HUDEP-2 (cell line): ENCODE measurements at regions not wholly inside any gene's neighbourhood (a gene's known extent, or its start where the extent isn't known, plus 50 kb on each side); places are given as distances from the start of the nearest gene placed in this dataset.
A peak's percentile ranks its signal among the peaks of the same experiment; 100 is the strongest.
"Not testable (repeated sequence)": the region's sequence is repeated elsewhere in the genome, so short reads cannot be mapped to it uniquely, and the experiment has no call there.

Experiments used
- DNase-seq, 76 experiments: peaks; one replicate each; lab custom pipeline; 2025; ENCODE audit not compliant: unreplicated experiment in 76 of 76; lab: John Stamatoyannopoulos, UW

DNA sequence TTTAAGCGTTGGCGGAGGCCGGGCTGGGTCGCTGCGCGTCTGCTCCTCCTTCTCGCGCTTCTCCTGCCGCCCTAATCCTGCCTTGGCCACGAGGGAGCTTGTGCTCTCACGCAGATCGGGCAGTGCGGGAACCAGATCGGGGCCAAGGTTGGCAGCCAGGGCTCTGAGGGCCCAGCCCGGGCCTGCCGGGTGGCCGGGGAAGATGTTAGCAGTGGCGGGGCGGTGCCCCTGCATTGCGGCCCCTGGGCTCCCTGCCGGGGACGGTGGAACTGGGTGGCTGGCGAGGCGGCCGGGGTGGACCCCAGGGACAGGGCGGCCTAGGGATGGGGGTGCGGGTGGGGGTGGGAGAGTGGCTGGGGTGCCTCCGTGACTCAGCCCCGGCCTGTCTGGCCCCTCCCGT lies 297.4 kb downstream of the CACNA1B start:
- DNase-seq = not testable (repeated sequence)

- DNase-seq = not testable (repeated sequence)
Observed at GRCh38 chr9:138175354-138175753, 297.8 kb downstream of the CACNA1B start.

- not testable (repeated sequence) for DNase-seq
Observed at GRCh38 chr9:138177091-138177490, 299.5 kb downstream of the CACNA1B start.

- not testable (repeated sequence) for DNase-seq
Observed at GRCh38 chr9:138179003-138179402, 301.4 kb downstream of the CACNA1B start.

DNA sequence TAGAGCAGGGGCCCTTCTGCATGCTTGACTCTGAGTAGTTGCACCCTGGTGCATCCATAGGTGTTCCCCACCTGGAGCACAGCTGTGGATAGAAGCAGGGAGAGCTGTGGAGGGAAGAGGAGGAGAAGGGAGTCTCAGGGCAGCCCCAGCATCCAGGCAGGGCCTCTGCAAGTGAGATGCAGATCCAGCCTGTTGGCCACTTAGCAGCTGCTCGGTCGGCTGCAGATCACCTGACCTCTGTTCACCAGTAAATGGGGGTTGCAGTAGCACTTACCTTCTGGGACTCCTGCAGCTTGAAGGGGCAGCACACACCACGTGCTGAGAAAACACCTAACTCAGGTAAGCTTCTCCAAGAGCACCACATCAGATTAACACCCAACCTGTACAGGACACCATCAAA lies 302.1 kb downstream of the CACNA1B start:
- DNase-seq = not testable (repeated sequence)

DNA sequence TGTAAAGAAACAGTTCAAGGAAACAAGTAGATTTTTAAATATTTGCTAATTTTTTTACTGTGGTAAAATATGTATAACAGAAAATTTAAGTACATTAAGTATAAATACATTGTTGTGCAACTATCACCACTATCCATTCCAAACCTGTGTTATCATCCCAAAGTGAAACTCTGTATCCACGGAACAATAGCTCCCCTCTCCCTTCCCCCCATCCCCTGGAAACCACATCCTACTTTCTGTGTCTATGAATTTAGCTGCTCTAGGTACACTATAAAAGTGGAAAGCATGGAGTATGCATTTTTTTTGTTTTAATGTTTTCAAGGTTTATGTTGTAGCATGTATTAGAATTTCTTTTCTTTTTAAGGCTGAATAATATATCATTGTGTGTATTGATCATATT lies 304.4 kb downstream of the CACNA1B start:
- not testable (repeated sequence) for DNase-seq

DNA sequence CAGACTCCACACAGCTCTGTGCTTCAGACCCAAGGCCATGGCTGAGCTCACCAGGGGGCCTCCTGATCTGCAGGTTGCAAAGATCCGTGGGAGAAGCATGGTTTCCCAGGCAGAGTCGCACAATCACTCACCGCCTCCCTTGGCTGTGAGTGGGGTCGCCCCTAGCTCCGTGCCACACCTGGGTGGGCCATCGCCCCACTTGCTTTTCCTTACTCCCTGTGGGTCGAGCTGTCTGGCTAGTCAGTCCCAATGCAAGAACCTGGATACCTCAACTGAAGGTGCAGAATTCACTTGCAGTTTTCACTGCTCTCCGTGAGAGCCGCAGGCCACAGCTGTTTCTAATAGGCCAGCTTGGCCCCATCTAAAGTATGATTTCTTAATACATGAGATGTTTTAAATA lies 319.6 kb downstream of the CACNA1B start:
- not testable (repeated sequence) for DNase-seq

DNA sequence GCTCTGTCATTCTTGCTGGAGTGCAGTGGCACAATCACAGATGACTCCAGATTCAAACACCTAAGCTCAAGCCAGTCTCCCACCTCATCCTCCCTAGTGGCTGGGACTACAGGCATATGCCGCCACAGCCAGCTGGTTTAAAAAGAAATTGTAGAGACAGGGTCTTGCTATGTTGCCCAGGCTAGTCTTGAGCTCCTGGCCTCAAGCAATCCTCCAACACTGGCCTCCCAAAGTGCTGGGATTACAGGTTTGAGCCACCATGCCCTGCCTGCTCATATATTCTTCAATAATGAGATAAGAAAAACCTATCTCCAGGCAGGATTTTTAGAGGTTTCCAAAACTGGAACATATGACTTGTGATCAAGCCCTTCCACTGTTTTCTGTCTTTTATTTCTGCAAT lies 321.4 kb downstream of the CACNA1B start:
- DNase-seq = not testable (repeated sequence)

- not testable (repeated sequence) for DNase-seq
Observed at GRCh38 chr9:138199917-138200316, 322.3 kb downstream of the CACNA1B start.

DNA sequence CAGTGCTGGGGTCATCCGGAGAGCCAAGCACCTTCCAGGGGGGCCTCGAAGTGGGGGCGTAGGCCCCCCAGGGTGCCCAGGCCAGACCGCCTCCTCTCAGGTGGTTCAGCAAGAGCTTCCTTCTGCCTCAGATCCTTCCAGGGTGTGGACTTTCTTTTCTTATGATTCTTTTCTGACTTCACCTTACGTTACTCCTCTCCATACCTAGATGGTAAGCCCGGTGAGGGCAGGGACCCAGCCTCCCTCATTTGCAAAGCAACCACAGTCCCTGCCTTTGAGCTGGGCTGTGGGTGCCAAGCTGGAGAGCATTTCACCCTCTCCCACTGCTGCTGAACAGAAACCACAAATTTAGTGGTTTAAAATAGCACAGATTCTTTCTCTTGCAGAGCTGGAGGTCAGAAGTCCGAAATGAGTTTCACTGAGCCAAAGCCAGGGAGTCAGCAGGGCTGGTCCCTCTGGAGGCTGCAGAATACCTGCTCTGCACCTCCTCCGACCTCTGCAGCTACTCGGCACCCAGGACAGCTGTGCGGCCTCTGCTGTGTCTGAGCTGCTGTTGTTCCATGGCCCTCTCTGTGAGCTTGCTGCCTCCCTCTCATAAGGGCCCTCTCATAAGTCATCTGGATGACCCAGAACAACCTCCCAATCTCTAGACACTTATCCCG lies 323.0 kb downstream of the CACNA1B start:
- not testable (repeated sequence) for DNase-seq

- DNase-seq = not testable (repeated sequence)
Observed at GRCh38 chr9:138201167-138201889, 323.7 kb downstream of the CACNA1B start.

- not testable (repeated sequence) for DNase-seq
Observed at GRCh38 chr9:138202043-138202442, 324.5 kb downstream of the CACNA1B start.

DNA sequence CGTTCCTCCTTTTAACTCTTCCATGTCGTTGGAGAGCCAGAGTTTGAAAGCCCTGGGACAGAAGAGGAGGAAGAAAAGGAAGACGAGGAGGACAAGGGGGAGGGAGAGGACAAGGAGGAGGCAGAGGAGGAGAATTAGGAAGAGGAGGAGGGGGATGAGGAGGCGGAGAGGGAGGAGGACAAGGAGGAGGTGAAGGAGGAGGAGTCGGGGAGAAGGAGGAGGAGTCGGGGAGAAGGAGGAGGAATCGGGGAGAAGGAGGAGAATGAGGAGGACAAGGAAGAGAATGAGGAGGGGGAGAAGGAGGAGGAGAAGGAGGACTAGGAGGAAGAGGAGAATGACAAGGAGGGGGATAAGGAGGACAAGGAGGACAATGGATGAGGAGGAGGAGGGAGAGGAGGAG lies 325.7 kb downstream of the CACNA1B start:
- DNase-seq = not testable (repeated sequence)

- not testable (repeated sequence) for DNase-seq
Observed at GRCh38 chr9:138203872-138204271, 326.3 kb downstream of the CACNA1B start.

DNA sequence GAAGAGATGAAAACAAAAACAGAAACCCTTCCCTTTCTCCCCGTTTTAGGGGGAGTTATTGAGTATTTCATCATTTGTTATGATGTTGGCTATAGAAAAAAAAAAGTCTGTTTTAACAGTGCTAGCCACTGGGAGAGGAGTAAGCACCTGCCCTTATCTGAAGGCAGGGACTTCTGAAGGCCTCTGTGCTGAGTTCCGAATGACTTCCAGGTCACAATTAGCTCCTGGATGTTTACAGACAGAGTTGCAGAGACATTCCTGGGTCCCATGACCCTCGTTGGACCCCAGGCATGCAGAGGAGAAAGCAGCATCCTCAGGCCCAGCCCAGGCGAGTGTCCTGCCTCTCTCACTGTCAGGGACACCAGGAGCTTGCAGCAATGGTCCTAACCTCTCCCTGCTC lies 328.5 kb downstream of the CACNA1B start:
- not testable (repeated sequence) for DNase-seq

DNA sequence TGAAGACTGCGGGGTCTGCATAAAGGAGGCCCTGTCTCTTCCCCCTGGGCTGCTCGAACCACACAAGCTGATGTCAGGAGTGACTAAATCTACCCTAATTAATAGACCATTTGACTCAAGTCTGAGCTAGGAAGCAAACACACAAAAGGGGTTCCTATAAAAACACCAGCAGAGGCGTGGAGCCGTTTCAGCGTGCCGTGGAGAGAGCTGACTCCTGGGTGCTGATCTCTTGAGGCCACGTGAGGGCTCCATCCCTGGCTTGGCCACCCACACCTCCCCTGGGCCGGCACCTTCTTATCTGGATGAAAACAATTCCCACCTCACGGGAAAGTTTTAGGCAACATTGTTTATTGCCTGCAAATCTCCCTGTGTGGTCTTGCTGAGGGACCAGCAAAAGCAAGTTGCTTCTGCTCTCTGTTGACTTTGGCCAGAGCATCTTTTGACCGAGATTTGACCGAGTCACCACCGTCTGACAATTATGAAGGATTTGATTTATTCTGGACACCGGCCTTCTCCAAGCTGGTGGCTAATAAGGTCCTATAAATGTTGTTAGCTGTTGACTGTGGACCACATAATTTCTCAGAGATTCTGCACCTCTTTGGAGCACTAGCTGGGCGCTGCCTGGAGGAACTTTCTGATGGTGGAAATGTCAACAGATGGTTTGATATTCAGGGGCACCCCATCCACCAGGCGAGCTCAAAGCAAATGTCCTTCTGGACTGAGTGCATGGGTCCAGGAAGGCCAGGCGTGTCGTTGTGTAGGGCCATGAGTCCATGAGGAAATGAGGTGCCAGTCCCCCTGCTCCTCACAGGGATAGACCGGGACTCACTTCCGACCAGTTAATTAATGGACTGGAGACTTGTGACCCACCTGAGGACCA lies 330.0 kb downstream of the CACNA1B start:
- not testable (repeated sequence) for DNase-seq

GRCh38 chr9:138209071-138209644 lies 331.6 kb downstream of the CACNA1B start:
- not testable (repeated sequence) for DNase-seq

DNA sequence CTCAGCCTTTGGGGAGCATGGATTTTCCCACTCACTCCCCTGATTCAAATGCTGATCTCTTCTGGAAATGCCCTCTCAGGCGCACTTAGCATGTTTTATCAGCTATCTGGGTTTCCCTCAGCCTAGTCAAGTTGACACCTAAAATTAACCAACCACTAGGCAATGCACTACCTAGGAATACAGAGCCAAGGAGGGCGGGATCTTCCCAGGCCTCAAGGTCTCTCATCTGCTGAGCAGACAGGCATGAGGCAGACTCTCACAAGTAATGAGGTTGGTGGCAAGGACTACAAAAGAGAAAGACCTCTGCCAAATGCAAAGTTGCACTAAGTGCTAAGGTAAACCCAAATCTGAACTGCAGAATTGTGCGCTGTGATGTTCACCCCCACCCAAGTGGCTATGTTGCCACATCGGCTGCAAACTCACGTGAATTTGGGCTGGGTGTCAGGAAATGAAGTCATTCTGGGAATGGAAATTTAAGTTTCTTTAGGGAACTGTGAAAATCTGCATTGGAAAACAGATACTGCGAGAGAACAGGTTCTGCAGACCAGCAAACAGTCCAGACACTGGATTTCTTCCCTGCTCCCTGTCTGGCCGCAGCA lies 332.9 kb downstream of the CACNA1B start:
- DNase-seq = not testable (repeated sequence)

DNA sequence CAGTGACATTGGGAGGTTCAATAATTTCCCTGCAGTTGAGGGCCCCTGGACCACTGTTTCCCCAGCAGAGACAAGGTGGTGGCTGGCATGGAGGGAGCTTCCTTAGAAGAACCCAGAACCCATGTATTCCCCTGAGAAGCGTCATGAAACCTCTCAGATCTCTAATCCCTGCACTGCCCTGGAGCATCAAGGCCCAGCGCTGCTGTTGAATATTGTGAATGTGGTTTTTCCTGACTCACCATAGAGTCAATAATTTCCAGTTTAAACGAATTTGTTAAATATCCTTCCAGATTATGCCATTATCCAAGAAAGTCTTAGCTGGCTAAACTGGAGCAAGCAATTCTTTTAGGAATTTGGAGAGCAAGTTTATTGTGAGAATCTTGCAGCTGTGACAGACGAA lies 333.5 kb downstream of the CACNA1B start:
- not testable (repeated sequence) for DNase-seq

DNA sequence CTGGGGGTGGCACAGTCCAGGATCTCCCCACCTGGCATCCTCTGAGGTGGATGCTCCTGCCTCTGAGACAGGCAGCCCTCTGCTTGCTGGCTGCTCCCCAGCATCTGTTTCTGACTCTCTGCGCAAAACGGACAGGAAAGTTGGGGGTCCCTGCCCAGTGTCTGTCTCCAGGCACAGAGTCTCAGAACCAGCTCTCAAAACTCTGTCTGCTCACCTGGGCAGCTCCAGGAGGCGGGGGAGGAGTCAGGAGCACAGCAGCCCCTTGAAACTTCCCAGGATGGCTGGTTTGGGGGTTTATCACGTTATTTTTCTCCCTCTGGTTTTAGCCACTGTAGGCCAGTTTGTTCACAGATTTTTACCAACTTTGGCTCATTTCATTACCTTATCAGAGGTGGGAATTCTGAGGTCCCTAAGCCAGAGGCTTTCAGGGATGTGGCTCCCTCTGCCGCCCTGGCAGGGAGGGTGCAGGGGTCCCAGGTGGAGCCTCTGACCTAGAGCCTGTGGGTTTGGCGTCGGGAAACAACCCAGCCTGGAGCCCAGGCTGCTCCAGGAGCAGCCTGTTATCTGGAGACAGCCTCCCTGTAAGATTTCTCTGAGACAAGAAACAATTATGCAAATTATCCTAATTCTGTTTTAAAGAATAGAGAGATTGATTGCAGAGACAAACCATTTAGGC lies 334.1 kb downstream of the CACNA1B start:
- peak in 1 of 76 experiments; percentile 0 for DNase-seq
